PFSK-1 (cell line): ENCODE measurements at regions not wholly inside any gene's neighbourhood (a gene's known extent, or its start where the extent isn't known, plus 50 kb on each side); places are given as distances from the start of the nearest gene placed in this dataset.

Experiments used
- FOXP2 ChIP-seq: optimal IDR thresholded peaks from 2 replicates; pipeline ENCODE3; 2011; ENCODE audit warnings: borderline replicate concordance, control low read depth, inconsistent platforms; ENCODE audit not compliant: insufficient read depth; ENCODE audit errors: extremely low read length, extremely low read depth
- POLR2AphosphoS5 ChIP-seq: IDR thresholded peaks from 2 replicates; pipeline ENCODE4 v1.6.1; 2012; ENCODE audit warnings: low read depth, mild to moderate bottlenecking, control low read depth, low read length, moderate library complexity
- REST ChIP-seq, 2 experiments: IDR thresholded peaks; 2 replicates each; pipeline versions ENCODE4 v1.6.1 to v1.8.0; 2011 to 2012; ENCODE audit warnings: low read depth in 2 of 2, low read length in 2 of 2, control low read depth in 1 of 2, inconsistent platforms in 1 of 2, mild to moderate bottlenecking in 1 of 2, moderate library complexity in 1 of 2; ENCODE audit not compliant: insufficient read depth in 1 of 2
- SIN3A ChIP-seq: IDR thresholded peaks from 2 replicates; pipeline ENCODE4 v1.6.1; 2012; ENCODE audit warnings: mild to moderate bottlenecking, low read length, moderate library complexity, borderline replicate concordance; ENCODE audit not compliant: insufficient read depth
- TAF1 ChIP-seq: IDR thresholded peaks from 2 replicates; pipeline ENCODE4 v1.6.1; 2012; ENCODE audit warnings: low read length, control low read depth, borderline replicate concordance; ENCODE audit not compliant: insufficient read depth

- no peak for TF ChIP-seq FOXP2
- TF ChIP-seq POLR2AphosphoS5 = no peak
- no peak for TF ChIP-seq SIN3A
- TF ChIP-seq REST (IDR thresholded peaks at IDR 0.05; ENCODE audit: insufficient read depth in 1 of 2, low read depth in 2 of 2, low read length in 2 of 2) = no peak
- no peak for TF ChIP-seq TAF1
These were observed 138.6 kb downstream of the PALM2AKAP2 start for GRCh38 chr9:109918339-109919163.

- TF ChIP-seq POLR2AphosphoS5 (no peak), TAF1 (no peak), SIN3A (no peak), FOXP2 (no peak), REST (IDR thresholded peaks at IDR 0.05; ENCODE audit: insufficient read depth in 1 of 2, low read depth in 2 of 2, low read length in 2 of 2) (no peak)
These were observed 139.9 kb downstream of the PALM2AKAP2 start for GRCh38 chr9:109919736-109920408.

- TF ChIP-seq TAF1 (no peak), SIN3A (no peak), FOXP2 (no peak), POLR2AphosphoS5 (no peak), REST (IDR thresholded peaks at IDR 0.05; ENCODE audit: insufficient read depth in 1 of 2, low read depth in 2 of 2, low read length in 2 of 2) (no peak)
These were observed 142.8 kb downstream of the PALM2AKAP2 start for GRCh38 chr9:109922617-109923470.

- TF ChIP-seq TAF1 (no peak), REST (IDR thresholded peaks at IDR 0.05; ENCODE audit: insufficient read depth in 1 of 2, low read depth in 2 of 2, low read length in 2 of 2) (no peak), FOXP2 (no peak), POLR2AphosphoS5 (no peak)
These were observed 143.4 kb downstream of the PALM2AKAP2 start for GRCh38 chr9:109923471-109923760.
